ENCODE measurements at regions not wholly inside any gene's neighbourhood (a gene's known extent, or its start where the extent isn't known, plus 50 kb on each side); places are given as distances from the start of the nearest gene placed in this dataset.

DNA sequence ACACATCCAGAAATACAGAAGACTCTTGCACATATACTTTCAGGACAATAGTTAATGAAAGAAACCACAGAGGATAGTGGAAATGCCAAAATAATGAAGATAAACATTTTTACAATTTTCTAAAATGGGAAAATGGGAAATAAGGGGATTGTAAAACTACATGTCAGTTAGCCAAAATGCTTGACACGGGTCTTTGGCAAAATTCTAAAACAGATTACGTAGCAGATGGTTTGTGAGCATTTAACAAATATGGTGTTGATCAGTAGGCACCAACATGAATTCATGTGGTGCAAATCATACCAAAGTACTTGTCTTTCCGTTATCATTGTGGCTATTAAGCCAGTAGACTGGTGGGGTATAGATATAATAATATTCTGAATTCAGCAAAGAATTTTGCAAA is 348.5 kb upstream of the ROBO1 start:
- no peak for DNase-seq

- no peak for DNase-seq
Measured at GRCh38 chr3:80114694-80115093, 346.9 kb upstream of the ROBO1 start.

DNA sequence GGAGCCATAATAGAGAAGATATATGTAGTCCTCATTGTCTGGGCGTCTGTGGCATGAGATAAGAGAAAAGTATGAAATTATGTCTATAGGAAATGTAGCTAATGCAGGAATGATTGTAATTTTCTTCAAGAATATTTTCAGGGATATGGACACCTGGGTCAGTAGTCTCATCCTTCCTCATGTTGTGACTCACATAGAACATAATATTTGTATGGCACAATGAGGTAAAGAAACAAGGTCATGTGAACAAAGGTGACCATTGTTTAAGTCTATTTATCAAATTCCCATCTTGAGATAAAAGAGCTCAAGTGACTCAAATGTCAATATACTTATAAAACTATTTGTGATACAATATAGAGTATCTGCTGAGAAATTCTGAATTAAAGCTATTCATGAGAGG is 345.5 kb upstream of the ROBO1 start:
- DNase-seq, result no peak

GRCh38 chr3:80099559-80100066 is 331.8 kb upstream of the ROBO1 start:
- no peak for DNase-seq

DNA sequence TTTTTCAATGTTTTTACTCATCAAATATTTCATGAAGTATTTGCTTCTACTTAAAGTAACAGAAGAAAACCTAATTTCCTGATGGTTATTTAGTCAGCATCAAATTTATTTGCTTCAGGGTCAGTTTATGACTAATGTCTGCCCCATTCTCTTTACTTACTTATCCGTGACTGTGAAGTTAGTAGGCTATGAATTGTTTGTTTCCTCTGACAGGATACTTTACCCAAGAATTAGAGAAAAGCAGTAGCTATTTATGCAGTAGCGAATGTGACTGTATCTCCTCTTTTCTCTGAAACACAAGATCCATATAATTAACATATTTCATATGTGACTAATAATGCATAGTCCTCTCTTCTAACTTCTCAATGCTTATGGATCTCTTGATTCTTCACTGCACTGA is 329.9 kb upstream of the ROBO1 start:
- no peak for DNase-seq

- DNase-seq, result no peak
Measured at GRCh38 chr3:80096909-80097308, 329.1 kb upstream of the ROBO1 start.

DNA sequence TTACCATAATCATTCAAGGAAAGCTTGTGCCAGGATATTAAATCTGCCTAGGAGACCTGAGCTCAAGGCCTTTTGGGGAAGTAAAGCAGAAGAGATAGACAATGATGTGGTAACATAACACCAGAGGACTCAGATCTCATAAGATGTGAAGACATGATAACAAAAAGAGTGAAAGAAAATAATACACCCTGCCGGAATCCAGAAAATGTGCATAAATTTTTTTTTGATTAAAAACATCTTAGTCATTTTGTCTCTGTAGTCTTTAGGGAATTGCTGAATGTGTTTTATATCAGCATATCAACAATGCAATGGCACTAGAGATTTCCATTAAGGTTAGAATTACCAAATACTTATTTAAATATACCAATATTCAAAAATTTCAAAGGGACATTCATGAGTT is 326.8 kb upstream of the ROBO1 start:
- no peak for DNase-seq

DNA sequence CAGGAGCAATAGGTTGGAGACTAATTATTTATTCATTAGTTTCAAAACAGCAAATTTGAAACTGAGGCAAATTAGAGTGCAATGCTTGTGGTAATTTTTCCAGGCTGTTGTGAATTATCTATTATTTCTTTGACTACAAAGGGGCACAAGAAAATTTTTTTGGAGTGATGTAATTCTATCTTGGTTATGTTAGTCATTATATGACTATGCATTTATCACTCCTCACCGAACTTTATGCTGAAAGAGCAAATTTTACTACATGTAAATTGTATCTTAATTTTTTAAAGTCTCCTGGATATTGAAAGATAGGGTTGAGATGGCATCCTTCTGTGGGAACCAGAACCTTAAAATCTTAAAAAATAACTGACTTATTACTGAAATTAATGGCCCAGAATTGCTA is 320.0 kb upstream of the ROBO1 start:
- no peak for DNase-seq

DNA sequence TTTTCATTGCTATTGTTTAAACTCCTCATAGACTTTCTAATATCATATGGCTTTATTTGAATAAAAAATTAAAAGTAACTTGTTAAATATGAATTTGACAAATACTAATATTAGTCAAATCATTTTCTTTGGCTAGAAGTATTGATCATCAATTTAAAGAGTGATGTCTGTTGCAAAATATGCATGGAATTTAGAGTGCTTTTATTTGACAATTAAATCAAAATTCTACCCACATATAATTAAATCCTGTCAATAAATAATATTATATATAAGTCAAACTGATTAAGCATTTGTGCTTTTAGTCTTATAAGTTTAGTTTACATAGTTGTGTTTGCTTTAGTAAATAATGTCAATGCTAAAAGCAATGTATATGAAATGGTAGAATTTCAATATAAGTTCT is 318.6 kb upstream of the ROBO1 start:
- DNase-seq, result no peak

GRCh38 chr3:80079886-80080285 is 312.1 kb upstream of the ROBO1 start:
- no peak for DNase-seq

GRCh38 chr3:80068459-80068858 is 300.7 kb upstream of the ROBO1 start:
- DNase-seq, result no peak

DNA sequence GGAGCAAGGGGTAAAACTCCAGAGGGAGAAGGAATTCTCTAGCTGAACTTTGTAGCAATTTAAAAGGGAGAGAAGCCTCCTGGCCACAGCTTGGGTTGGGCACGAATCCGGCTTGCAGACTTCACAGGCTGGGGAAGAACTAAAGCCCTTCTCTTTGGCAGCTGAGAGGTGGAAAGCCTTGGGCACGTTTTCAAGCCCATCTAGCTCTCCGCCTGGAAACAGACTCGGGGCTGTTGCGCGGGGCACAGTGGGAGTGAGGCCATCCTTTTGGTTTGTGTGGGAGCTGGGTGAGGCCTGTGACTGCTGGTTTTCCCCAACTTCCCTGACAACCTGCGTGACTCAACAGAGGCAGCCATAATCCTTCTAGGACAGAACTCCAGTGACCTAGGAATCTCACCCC is 295.7 kb upstream of the ROBO1 start:
- no peak for DNase-seq

DNA sequence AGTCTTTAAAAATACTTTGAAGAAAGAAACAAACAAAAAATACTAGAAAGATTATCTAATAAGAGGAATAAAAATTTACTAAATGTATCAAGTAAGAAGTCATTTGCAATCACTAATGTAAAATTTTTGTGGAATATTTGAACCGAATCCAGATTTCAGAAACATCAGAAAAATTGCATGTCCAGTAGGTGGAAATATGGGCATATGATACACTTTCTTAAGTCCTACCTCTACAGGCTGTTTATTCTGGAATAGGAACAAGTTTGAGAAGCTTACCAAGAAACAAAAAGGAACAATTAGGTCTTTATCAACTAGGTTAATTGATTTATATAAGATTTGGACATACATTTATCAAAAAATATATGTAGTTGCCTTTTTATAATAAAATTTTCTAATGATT is 292.9 kb upstream of the ROBO1 start:
- DNase-seq, result no peak

- DNase-seq, result no peak
Measured at GRCh38 chr3:80055306-80055705, 287.5 kb upstream of the ROBO1 start.

DNA sequence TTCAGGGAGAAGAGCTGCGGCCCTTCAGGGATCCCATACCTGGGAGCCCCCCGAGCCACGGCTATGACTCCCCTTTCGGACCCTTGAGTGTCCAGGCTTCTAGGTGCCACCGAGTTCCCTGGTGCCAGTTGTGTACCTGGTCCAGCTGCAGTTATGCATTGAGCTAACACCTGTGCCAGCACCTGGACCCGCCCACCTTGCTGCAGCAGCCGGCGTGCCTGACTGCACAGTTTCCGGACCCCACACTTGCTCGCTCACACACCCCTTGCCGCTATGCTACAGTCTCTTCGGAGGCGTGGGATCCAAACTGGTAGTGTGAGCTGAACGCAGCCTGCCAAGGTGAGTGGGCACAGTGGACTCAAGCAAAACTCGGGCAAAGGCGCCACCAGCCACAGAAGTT is 284.5 kb upstream of the ROBO1 start:
- no peak for DNase-seq

DNA sequence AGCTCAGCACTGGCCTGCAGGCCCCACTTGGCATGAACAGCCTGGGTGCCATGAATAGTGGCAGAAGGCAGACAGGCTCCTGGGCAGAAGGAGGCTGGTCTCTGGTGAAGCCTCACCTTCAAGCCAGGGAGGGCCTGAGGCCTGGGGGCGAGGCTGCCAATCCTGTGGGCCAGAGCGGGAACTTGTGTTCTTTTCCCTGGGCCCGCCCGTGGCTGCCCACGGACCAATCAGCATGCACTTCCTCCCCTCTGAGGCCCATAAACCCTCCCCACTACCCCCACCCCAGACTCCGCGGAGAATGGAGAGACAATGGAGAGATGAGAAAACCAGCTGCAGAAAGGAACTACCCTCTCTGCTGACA is 283.8 kb upstream of the ROBO1 start:
- no peak for DNase-seq

- DNase-seq, result no peak
Measured at GRCh38 chr3:80050826-80051601, 283.2 kb upstream of the ROBO1 start.

GRCh38 chr3:80043226-80043625 is 275.4 kb upstream of the ROBO1 start:
- DNase-seq, result no peak

DNA sequence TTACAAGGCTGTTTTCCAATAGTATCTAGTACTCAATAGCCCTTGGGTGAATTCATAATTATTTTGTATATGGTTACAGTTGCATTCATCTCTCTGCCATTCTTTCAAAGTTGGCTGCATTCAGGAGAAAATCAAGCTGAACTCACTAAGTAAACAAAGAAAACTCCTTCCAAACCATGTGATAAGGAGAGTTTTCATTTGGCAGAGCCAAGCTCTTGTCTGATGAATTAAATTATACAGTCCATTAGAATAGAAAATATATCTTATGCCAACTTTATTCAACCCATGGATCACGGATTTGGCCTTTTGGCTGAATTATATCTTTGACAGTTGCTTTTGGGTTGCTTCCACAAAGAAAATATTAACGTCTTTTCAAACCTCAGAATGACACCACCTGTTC is 272.3 kb upstream of the ROBO1 start:
- DNase-seq, result no peak

GRCh38 chr3:80036176-80036575 is 268.4 kb upstream of the ROBO1 start:
- DNase-seq, result no peak

GRCh38 chr3:80035021-80035420 is 267.2 kb upstream of the ROBO1 start:
- DNase-seq, result no peak

DNA sequence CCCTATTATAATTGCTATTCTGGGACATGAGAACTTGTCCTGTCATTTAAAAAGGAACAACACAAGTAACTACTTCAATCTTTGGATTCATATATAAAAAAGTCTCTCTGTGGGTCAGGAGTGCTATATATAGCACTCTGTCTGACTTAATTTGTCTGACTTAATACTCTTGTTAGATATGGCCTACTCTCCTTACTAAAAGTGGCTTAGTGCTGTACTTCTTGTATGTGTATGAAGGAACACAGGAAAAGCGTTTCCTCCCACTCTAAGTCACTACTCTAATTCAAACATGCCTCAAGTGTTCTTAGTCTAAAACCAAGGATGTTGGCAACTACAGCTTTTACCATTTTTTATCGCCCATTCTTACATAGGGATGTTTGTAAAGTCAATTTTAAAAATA is 255.2 kb upstream of the ROBO1 start:
- no peak for DNase-seq

- DNase-seq, result no peak
Measured at GRCh38 chr3:80018375-80018774, 250.6 kb upstream of the ROBO1 start.

GRCh38 chr3:80017369-80017768 is 249.6 kb upstream of the ROBO1 start:
- DNase-seq, result no peak

DNA sequence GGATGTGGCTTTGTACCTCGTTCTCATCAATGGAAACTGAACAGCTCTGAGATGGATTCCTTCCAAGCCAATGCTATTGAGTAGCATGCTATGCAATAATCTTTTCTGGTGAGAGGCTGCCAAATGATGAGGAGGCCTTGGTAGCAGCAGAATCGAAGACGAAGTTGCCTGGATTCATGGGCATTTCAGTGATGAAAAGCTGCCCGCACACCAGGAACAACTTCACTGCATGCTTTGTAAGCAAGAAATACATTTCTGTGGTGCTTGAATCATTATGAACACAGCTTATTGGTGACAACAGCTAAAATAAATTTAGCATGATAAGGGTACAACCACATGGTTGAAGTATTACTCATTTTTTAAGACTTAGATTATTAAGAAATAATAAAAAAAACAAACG is 246.8 kb upstream of the ROBO1 start:
- DNase-seq, result no peak
